Calu3 (cell line): ENCODE measurements at regions not wholly inside any gene's neighbourhood (a gene's known extent, or its start where the extent isn't known, plus 50 kb on each side); places are given as distances from the start of the nearest gene placed in this dataset.

Experiments
- BruUV-seq: library from RNA; stranded (reverse); fragments of 400-500 nt; replicated peaks from 2 replicates; lab custom pipeline; 2021; lab: Mats Ljungman, UMichigan
- CTCF ChIA-PET: fragments of 300-600 bp; sonication (Branson Sonifier 250); formaldehyde crosslinking; loops from one replicate; lab custom pipeline; 2022; ENCODE audit warnings: antibody characterized with exemption; lab: Charles Lee
- DNase-seq: peaks from one replicate; pipeline ENCODE4 v3.0.0; 2022
- H3K27ac Mint-ChIP-seq: one replicate; pipeline ENCODE4 v1.8.0; 2022; ENCODE audit warnings: mixed read lengths; ENCODE audit not compliant: unreplicated experiment
- H3K27me3 Mint-ChIP-seq: one replicate; pipeline ENCODE4 v1.8.0; 2022; ENCODE audit warnings: mixed read lengths; ENCODE audit not compliant: unreplicated experiment
- H3K36me3 Mint-ChIP-seq: one replicate; pipeline ENCODE4 v1.8.0; 2022; ENCODE audit warnings: mild to moderate bottlenecking, moderate library complexity, mixed read lengths; ENCODE audit not compliant: insufficient read depth, unreplicated experiment
- H3K4me1 Mint-ChIP-seq: one replicate; pipeline ENCODE4 v1.8.0; 2022; ENCODE audit warnings: mild to moderate bottlenecking, low read depth, mixed read lengths; ENCODE audit not compliant: unreplicated experiment
- H3K4me3 Mint-ChIP-seq: one replicate; pipeline ENCODE4 v1.8.0; 2022; ENCODE audit warnings: mild to moderate bottlenecking, low read depth, moderate library complexity, mixed read lengths; ENCODE audit not compliant: unreplicated experiment
- H3K9me3 Mint-ChIP-seq: one replicate; pipeline ENCODE4 v1.8.0; 2022; ENCODE audit warnings: low read depth, mixed read lengths; ENCODE audit not compliant: unreplicated experiment
- CTCF ChIP-seq: fragments of 200-600 bp; IDR thresholded peaks from one replicate; pipeline ENCODE4 v1.8.0; 2022; ENCODE audit warnings: antibody characterized with exemption; ENCODE audit not compliant: unreplicated experiment
- intact Hi-C: fragments of 100-400 bp; cut with micrococcal nuclease; formaldehyde crosslinking; loops from one replicate; pipeline ENCODE4 v1.10.0; 2022; ENCODE audit not compliant: unreplicated experiment

- no peak for DNase-seq
- intact Hi-C loops: no loop called here
- Mint-ChIP-seq H3K4me1 (no peaks in the 10 kb centered on the region), H3K36me3 (no peaks in the 10 kb centered on the region), H3K27me3 (no peaks in the 10 kb centered on the region), H3K9me3 (peaks cover 14% of the 10 kb centered on the region), H3K27ac (no peak overlapping the region), H3K4me3 (no peak overlapping the region)
- CTCF ChIA-PET: no interaction called here
- no TSS peak for BruUV-seq
- no peak for TF ChIP-seq CTCF
Measured at GRCh38 chr22:48573766-48574165, 1253.9 kb downstream of the BRD1 start.

GRCh38 chr22:48572951-48573350, 1254.7 kb downstream of the BRD1 start:
- intact Hi-C loops: no loop called here
- no peaks in the 10 kb centered on the region for H3K27me3 Mint-ChIP-seq
- no peak overlapping the region for H3K27ac Mint-ChIP-seq
- H3K4me1 Mint-ChIP-seq: no peaks in the 10 kb centered on the region
- peaks cover 11% of the 10 kb centered on the region for H3K9me3 Mint-ChIP-seq
- no peaks in the 10 kb centered on the region for H3K36me3 Mint-ChIP-seq
- H3K4me3 Mint-ChIP-seq: no peak overlapping the region
- no peak for DNase-seq
- no peak for TF ChIP-seq CTCF
- CTCF ChIA-PET: no interaction called here
- no TSS peak for BruUV-seq

GRCh38 chr22:48570912-48571311, 1256.8 kb downstream of the BRD1 start:
- H3K27ac Mint-ChIP-seq: no peak overlapping the region
- intact Hi-C loops: no loop called here
- peaks cover 13% of the 10 kb centered on the region for H3K9me3 Mint-ChIP-seq
- H3K4me1 Mint-ChIP-seq: no peaks in the 10 kb centered on the region
- CTCF ChIA-PET: no interaction called here
- no peaks in the 10 kb centered on the region for H3K27me3 Mint-ChIP-seq
- H3K4me3 Mint-ChIP-seq: no peak overlapping the region
- BruUV-seq: no TSS peak
- H3K36me3 Mint-ChIP-seq: no peaks in the 10 kb centered on the region
- no peak for TF ChIP-seq CTCF
- no peak for DNase-seq

- intact Hi-C loops: no loop called here
Measured at GRCh38 chr22:48569476-48570233, 1258.0 kb downstream of the BRD1 start.

More at GRCh38 chr22:48569476-48570233, 1258.0 kb downstream of the BRD1 start:
- H3K4me3 Mint-ChIP-seq: no peak overlapping the region
- H3K36me3 Mint-ChIP-seq: no peaks in the 10 kb centered on the region
- no peaks in the 10 kb centered on the region for H3K27me3 Mint-ChIP-seq
- no peak for DNase-seq
- CTCF ChIA-PET: no interaction called here
- BruUV-seq: no TSS peak
- no peak overlapping the region for H3K27ac Mint-ChIP-seq
- H3K9me3 Mint-ChIP-seq: peaks cover 13% of the 10 kb centered on the region
- H3K4me1 Mint-ChIP-seq: no peaks in the 10 kb centered on the region
- no peak for TF ChIP-seq CTCF
